ENCODE measurements at regions not wholly inside any gene's neighbourhood (a gene's known extent, or its start where the extent isn't known, plus 50 kb on each side); places are given as distances from the start of the nearest gene placed in this dataset.

- DNase-seq, result no peak
Observed at GRCh38 chr15:62935300-62936081, 107.1 kb upstream of the TPM1 start.

- DNase-seq, result no peak
Observed at GRCh38 chr15:62938825-62939224, 103.7 kb upstream of the TPM1 start.

GRCh38 chr15:62940093-62940754, 102.3 kb upstream of the TPM1 start:
- DNase-seq, result no peak

- DNase-seq, result no peak
Observed at GRCh38 chr15:62940755-62941361, 101.7 kb upstream of the TPM1 start.

GRCh38 chr15:62941699-62942098, 100.8 kb upstream of the TPM1 start:
- DNase-seq, result no peak

- DNase-seq, result no peak
Observed at GRCh38 chr15:62942428-62942827, 100.1 kb upstream of the TPM1 start.

- DNase-seq, result no peak
Observed at GRCh38 chr15:62945063-62945462, 97.5 kb upstream of the TPM1 start.

GRCh38 chr15:62945760-62946159, 96.8 kb upstream of the TPM1 start:
- DNase-seq, result no peak

GRCh38 chr15:62946940-62947339, 95.6 kb upstream of the TPM1 start:
- DNase-seq, result no peak

GRCh38 chr15:62950462-62950931, 92.0 kb upstream of the TPM1 start:
- no peak for DNase-seq

- DNase-seq, result no peak
Observed at GRCh38 chr15:62951481-62951880, 91.1 kb upstream of the TPM1 start.

GRCh38 chr15:62953021-62953420, 89.5 kb upstream of the TPM1 start:
- DNase-seq, result no peak

GRCh38 chr15:62953496-62954045, 89.0 kb upstream of the TPM1 start:
- no peak for DNase-seq

- DNase-seq, result no peak
Observed at GRCh38 chr15:62957130-62957529, 85.4 kb upstream of the TPM1 start.

- DNase-seq, result no peak
Observed at GRCh38 chr15:62958528-62959363, 83.8 kb upstream of the TPM1 start.

GRCh38 chr15:62961134-62961533, 81.4 kb upstream of the TPM1 start:
- no peak for DNase-seq

GRCh38 chr15:62962101-62962995, 80.2 kb upstream of the TPM1 start:
- no peak for DNase-seq

- no peak for DNase-seq
Observed at GRCh38 chr15:62964251-62964650, 78.3 kb upstream of the TPM1 start.

GRCh38 chr15:62966294-62967078, 76.1 kb upstream of the TPM1 start:
- no peak for DNase-seq

GRCh38 chr15:62968699-62969098, 73.8 kb upstream of the TPM1 start:
- no peak for DNase-seq
